Astrocyte of the spinal cord (primary cell): ENCODE measurements at regions not wholly inside any gene's neighbourhood (a gene's known extent, or its start where the extent isn't known, plus 50 kb on each side); places are given as distances from the start of the nearest gene placed in this dataset.
A peak's percentile ranks its signal among the peaks of the same experiment; 100 is the strongest.

Experiments
- DNase-seq: peaks from one replicate; pipeline ENCODE4 v3.0.0; 2011; ENCODE audit warnings: low read depth, low spot score
- H3K4me3 ChIP-seq: 2 replicates; pipeline ENCODE4 v1.5.1; 2011; ENCODE audit warnings: low read depth, mild to moderate bottlenecking, low read length, moderate library complexity
- CTCF ChIP-seq: IDR thresholded peaks from 2 replicates; pipeline ENCODE4 v1.5.1; 2012; ENCODE audit warnings: low read depth, mild to moderate bottlenecking, low read length, inconsistent platforms
- in situ Hi-C: cut with HindIII; loops from 2 replicates; pipeline ENCODE4 v1.10.0; 2017; ENCODE audit warnings: low sequenced_read_pairs

DNA sequence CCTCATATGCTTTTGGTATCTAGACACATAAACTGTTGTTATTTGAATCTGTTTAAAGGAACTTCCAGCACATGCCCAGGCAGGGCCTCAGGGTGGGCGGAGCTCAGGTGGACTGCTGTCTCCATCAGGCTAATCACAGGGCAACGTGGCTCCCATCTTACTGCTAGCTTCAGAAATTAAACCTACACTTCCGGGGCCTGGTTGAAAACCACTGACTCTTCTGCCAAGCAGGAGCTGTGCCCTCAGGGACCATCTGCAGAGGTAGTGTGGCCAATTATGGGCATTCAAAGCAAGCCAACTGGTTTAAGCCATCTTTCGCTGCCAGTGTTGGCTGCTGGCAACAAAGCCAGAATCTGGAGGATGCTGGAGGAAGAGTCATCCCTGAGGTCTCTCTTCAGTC, 97.5 kb downstream of the TMX1 start:
- TF ChIP-seq CTCF = no peak
- in situ Hi-C loops = no loop called here
- no peak overlapping the region for H3K4me3 ChIP-seq
- no peak for DNase-seq

DNA sequence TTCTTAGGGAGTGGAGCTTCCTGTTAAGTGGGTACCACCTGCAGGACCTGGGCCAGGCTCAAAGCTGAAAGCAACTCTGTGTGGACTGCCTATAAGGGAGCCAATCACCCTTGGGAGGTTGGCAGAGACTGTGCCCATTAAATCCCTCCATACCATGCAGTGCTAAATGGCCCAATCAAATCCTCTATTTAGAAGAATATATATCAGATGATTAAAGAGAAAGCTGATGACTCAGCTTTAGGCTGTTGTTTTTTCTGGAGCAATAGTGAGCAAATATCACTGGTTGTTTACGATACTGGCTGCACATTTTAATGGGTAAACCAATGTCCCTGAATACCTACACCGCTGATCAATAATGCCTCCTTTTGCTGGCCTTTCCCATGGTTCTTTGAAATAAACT, 101.3 kb downstream of the TMX1 start:
- no peak for TF ChIP-seq CTCF
- no peak overlapping the region for H3K4me3 ChIP-seq
- DNase-seq = no peak
- in situ Hi-C loops = no loop called here

GRCh38 chr14:51342226-51342625, 102.2 kb downstream of the TMX1 start:
- no peak overlapping the region for H3K4me3 ChIP-seq
- no peak for TF ChIP-seq CTCF
- in situ Hi-C loops = no loop called here
- peak; percentile 49 for DNase-seq

DNA sequence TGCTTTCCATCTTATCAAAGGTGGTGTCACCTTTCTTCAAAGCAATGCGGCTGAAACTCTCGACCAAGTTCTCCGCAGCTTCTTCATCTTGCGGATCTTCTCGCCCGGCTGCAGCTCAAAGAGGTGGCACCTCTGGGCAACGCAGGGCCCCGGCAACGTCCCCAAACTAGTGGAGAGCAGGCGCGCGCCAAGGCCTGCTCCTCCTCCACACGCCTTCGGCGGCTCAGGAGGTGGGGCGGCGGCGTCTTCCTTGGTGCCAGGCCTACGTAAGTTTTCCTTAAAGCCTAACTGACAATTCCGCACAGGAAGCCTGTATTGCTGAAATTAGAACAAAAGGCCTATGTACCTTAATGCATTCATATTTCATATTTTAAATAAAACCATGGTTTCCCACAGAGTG, 112.0 kb downstream of the TMX1 start:
- TF ChIP-seq CTCF = no peak
- in situ Hi-C loops = no loop called here
- no peak overlapping the region for H3K4me3 ChIP-seq
- DNase-seq = no peak

GRCh38 chr14:51353901-51354300, 113.9 kb downstream of the TMX1 start:
- in situ Hi-C loops = no loop called here
- DNase-seq = no peak
- TF ChIP-seq CTCF = no peak
- H3K4me3 ChIP-seq = no peak overlapping the region

- in situ Hi-C loops = no loop called here
- no peak for TF ChIP-seq CTCF
- DNase-seq = no peak
- H3K4me3 ChIP-seq = no peak overlapping the region
Observed at GRCh38 chr14:51354846-51355245, 114.8 kb downstream of the TMX1 start.

- TF ChIP-seq CTCF = no peak
- H3K4me3 ChIP-seq = no peak overlapping the region
- DNase-seq = no peak
- in situ Hi-C loops = no loop called here
Observed at GRCh38 chr14:51356381-51356780, 116.3 kb downstream of the TMX1 start.
